Osteocyte (in vitro differentiated cells): ENCODE measurements at regions not wholly inside any gene's neighbourhood (a gene's known extent, or its start where the extent isn't known, plus 50 kb on each side); places are given as distances from the start of the nearest gene placed in this dataset.

Experiments
- DNase-seq: peaks from one replicate; pipeline ENCODE4 v3.0.0; 2021; ENCODE audit warnings: mixed read lengths; ENCODE audit not compliant: unreplicated experiment; ENCODE audit errors: extremely low spot score
- H3K27ac Mint-ChIP-seq: one replicate; pipeline ENCODE4 v1.8.0; 2021; ENCODE audit warnings: mild to moderate bottlenecking, mixed read lengths; ENCODE audit not compliant: unreplicated experiment
- H3K27me3 Mint-ChIP-seq: one replicate; pipeline ENCODE4 v1.8.0; 2021; ENCODE audit warnings: mixed read lengths; ENCODE audit not compliant: unreplicated experiment
- H3K36me3 Mint-ChIP-seq: one replicate; pipeline ENCODE4 v1.8.0; 2021; ENCODE audit warnings: mixed read lengths; ENCODE audit not compliant: unreplicated experiment
- H3K4me1 Mint-ChIP-seq: one replicate; pipeline ENCODE4 v1.8.0; 2021; ENCODE audit warnings: mixed read lengths; ENCODE audit not compliant: unreplicated experiment
- H3K4me3 Mint-ChIP-seq: one replicate; pipeline ENCODE4 v1.8.0; 2021; ENCODE audit warnings: mild to moderate bottlenecking, moderate library complexity, mixed read lengths; ENCODE audit not compliant: unreplicated experiment
- H3K9me3 Mint-ChIP-seq: one replicate; pipeline ENCODE4 v1.8.0; 2021; ENCODE audit warnings: mixed read lengths; ENCODE audit not compliant: unreplicated experiment
- TF ChIP-seq, protein P1 (sequence below): fragments of 200-600 bp; sonication (generic); IDR thresholded peaks from 2 replicates; pipeline ENCODE4 v1.5.0; 2021; ENCODE audit warnings: antibody characterized with exemption, mild to moderate bottlenecking, moderate library complexity

DNA sequence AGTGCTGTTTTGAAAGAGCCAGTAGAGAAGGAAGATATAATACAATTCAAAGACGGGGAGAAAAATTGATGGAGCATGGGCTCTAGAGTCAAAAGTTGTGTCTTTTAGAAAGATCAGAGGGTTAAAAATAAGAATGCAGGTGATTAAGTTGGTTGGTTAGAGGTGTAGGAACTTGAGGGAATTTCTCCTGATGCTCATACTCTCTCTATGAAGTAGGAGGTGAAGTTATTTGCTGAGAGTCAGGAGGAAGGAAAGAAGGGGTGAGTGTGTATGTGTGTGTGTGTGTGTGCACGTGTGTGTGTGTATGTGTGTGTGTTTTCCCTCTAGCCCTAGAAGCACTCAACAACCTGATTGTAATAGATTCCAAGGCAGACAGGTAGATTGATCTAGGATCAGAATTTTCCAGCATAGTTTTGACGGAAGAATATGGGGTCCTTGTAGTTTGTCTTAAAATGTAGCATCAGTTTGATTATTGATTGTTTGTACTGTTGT is 88.3 kb upstream of the MACF1 start:
- H3K27me3 Mint-ChIP-seq = no peaks in the 10 kb centered on the region
- peaks cover 4% of the 10 kb centered on the region for H3K36me3 Mint-ChIP-seq
- H3K27ac Mint-ChIP-seq = no peak overlapping the region
- no peaks in the 10 kb centered on the region for H3K9me3 Mint-ChIP-seq
- peaks cover 23% of the 10 kb centered on the region for H3K4me1 Mint-ChIP-seq
- H3K4me3 Mint-ChIP-seq = no peak overlapping the region
- DNase-seq = no peak
- TF ChIP-seq, protein P1, sequence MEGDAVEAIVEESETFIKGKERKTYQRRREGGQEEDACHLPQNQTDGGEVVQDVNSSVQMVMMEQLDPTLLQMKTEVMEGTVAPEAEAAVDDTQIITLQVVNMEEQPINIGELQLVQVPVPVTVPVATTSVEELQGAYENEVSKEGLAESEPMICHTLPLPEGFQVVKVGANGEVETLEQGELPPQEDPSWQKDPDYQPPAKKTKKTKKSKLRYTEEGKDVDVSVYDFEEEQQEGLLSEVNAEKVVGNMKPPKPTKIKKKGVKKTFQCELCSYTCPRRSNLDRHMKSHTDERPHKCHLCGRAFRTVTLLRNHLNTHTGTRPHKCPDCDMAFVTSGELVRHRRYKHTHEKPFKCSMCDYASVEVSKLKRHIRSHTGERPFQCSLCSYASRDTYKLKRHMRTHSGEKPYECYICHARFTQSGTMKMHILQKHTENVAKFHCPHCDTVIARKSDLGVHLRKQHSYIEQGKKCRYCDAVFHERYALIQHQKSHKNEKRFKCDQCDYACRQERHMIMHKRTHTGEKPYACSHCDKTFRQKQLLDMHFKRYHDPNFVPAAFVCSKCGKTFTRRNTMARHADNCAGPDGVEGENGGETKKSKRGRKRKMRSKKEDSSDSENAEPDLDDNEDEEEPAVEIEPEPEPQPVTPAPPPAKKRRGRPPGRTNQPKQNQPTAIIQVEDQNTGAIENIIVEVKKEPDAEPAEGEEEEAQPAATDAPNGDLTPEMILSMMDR = no peak

DNA sequence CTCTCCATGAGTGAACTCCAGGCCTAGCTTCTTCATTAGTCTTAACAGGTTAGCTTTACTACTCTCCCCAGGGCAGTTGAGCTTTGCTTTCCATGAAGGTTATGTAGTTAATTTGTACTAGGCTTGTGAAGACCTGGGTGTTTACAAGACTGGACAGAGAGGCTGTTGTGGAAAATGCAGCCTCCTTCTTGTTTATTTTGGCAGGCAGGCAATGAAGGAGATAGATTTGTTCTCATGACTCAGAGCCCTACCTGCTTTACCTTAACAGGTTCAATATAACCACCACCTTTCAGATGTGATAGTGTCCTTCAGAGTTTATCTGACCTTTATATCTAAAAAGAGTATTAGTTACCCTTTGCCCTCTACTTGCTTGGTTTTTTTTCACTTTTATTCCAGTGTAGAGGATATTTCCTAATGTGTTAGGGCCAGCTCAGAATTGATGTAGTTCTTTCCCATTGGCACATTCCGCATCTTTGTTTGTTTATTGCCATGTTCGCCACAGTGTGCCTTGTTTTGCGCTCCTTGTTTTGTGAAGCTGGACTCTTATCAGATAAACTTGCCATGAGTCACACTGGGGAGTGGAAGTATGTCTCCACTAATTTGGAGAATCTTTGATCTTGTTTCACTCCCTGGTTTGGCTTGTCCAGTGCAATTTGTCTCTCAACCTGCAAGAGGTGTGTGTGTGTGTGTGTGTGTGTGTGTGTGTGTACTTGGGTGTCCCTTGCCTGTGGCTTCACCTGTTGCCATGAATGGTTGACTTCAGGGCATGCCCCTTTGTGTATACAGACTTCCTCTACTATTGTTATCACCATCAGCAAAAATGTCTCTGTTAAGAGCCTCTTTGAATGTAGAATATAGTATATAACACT is 87.4 kb upstream of the MACF1 start:
- Mint-ChIP-seq H3K36me3 (peaks cover 4% of the 10 kb centered on the region), H3K4me3 (no peak overlapping the region), H3K4me1 (peaks cover 16% of the 10 kb centered on the region), H3K27ac (peak overlapping the region; percentile 78), H3K27me3 (no peaks in the 10 kb centered on the region), H3K9me3 (no peaks in the 10 kb centered on the region)
- DNase-seq = no peak
- TF ChIP-seq, protein P1 = no peak

GRCh38 chr1:39117899-39118450 is 86.5 kb upstream of the MACF1 start:
- peak overlapping the region; percentile 78 for H3K27ac Mint-ChIP-seq
- peaks cover 12% of the 10 kb centered on the region for H3K4me1 Mint-ChIP-seq
- no peak overlapping the region for H3K4me3 Mint-ChIP-seq
- peaks cover 6% of the 10 kb centered on the region for H3K36me3 Mint-ChIP-seq
- TF ChIP-seq, protein P1 = no peak
- no peaks in the 10 kb centered on the region for H3K27me3 Mint-ChIP-seq
- no peaks in the 10 kb centered on the region for H3K9me3 Mint-ChIP-seq
- no peak for DNase-seq

- TF ChIP-seq, protein P1 = no peak
- H3K27me3 Mint-ChIP-seq = no peaks in the 10 kb centered on the region
- H3K4me3 Mint-ChIP-seq = no peak overlapping the region
- no peak for DNase-seq
- no peaks in the 10 kb centered on the region for H3K9me3 Mint-ChIP-seq
- H3K36me3 Mint-ChIP-seq = peaks cover 17% of the 10 kb centered on the region
- no peak overlapping the region for H3K27ac Mint-ChIP-seq
- H3K4me1 Mint-ChIP-seq = peaks cover 18% of the 10 kb centered on the region
These were observed 82.4 kb upstream of the MACF1 start for GRCh38 chr1:39122056-39122455.

- Mint-ChIP-seq H3K4me1 (peaks cover 39% of the 10 kb centered on the region), H3K27ac (no peak overlapping the region), H3K36me3 (peaks cover 20% of the 10 kb centered on the region), H3K27me3 (no peaks in the 10 kb centered on the region), H3K4me3 (no peak overlapping the region), H3K9me3 (no peaks in the 10 kb centered on the region)
- no peak for DNase-seq
- TF ChIP-seq, protein P1 = no peak
These were observed 80.2 kb upstream of the MACF1 start for GRCh38 chr1:39124282-39124681.
